ENCODE measurements at regions not wholly inside any gene's neighbourhood (a gene's known extent, or its start where the extent isn't known, plus 50 kb on each side); places are given as distances from the start of the nearest gene placed in this dataset.

DNA sequence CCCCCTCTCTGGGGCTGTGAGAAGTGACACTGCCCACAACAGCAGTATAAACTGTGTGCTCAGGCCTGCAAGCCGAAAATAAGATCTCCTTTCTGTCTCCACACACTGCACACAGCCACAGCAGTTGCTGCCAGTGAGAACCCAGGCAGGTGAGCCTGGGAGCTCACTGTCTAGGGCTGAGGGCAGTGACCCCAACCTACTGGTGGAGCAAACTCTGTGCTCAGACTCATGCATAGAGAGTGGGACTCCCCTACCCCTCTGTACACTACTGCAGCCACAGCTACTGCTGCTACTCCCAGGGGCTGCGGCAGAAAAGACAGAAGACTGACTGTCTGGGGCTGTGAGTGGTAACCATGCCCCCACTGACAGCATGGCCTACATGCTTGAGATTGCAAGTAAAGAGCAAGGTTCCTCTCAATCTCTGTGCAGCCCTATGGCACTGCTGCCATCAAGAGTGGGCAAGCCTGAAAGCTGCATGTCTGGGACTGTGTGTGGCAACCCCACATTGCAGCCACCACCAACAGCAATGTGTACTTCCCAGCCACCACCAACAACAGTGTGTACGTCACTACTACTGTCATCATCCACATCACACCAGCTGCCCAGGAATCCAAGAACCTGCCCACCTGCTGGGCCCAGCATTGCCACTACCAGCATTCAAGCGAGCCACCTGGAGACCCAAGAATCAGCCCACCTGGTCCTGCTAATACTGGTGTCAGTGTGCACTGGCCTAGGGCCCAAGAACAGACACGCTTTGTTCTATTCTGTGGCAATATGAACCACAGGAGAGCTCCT is 226.1 kb downstream of the XPNPEP1 start:
- no peaks in the 10 kb centered on the region for H3K9me3 ChIP-seq (ENCODE audit: low read depth)
- no peak for TF ChIP-seq CTCF (IDR thresholded peaks at IDR 0.05; ENCODE audit: poor library complexity)
- TF ChIP-seq EZH2phosphoT487 (IDR thresholded peaks at IDR 0.05; ENCODE audit: low read depth, severe bottlenecking, unreplicated experiment), result no peak
- no peak for TF ChIP-seq EZH2 (IDR thresholded peaks at IDR 0.05; ENCODE audit: borderline replicate concordance)
- no peaks in the 10 kb centered on the region for H3K27me3 ChIP-seq
- no peaks in the 10 kb centered on the region for H3K9me2 ChIP-seq (replicated peaks; ENCODE audit: insufficient read depth)
- no peaks in the 10 kb centered on the region for H3K79me2 ChIP-seq
- no peak overlapping the region for H3K4me2 ChIP-seq
- DNase-seq (ENCODE audit: low spot score), result no peak
- no peaks in the 10 kb centered on the region for H3K36me3 ChIP-seq (replicated peaks; ENCODE audit: insufficient read depth, low read depth)
- no peaks in the 10 kb centered on the region for H3K4me1 ChIP-seq (ENCODE audit: insufficient read depth)
- H3K4me3 ChIP-seq, result no peak overlapping the region
- H2AFZ ChIP-seq, result no peak overlapping the region
- no peaks in the 10 kb centered on the region for H4K20me1 ChIP-seq (ENCODE audit: insufficient read depth, poor library complexity, severe bottlenecking)
- no peak overlapping the region for H3K27ac ChIP-seq
- WGBS (ENCODE audit: low lambda C conversion rate, missing lambda C conversion rate), result 98% methylated on average over 5 of the region's 5 CpGs

GRCh38 chr10:109696462-109696861 is 226.8 kb downstream of the XPNPEP1 start:
- Histone ChIP-seq H4K20me1 (ENCODE audit: insufficient read depth, poor library complexity, severe bottlenecking) (no peaks in the 10 kb centered on the region), H3K79me2 (no peaks in the 10 kb centered on the region), H3K9me3 (ENCODE audit: low read depth) (no peaks in the 10 kb centered on the region), H3K27me3 (no peaks in the 10 kb centered on the region), H3K4me1 (ENCODE audit: insufficient read depth) (no peaks in the 10 kb centered on the region), H3K27ac (no peak overlapping the region), H3K4me3 (no peak overlapping the region), H3K36me3 (replicated peaks; ENCODE audit: insufficient read depth, low read depth) (no peaks in the 10 kb centered on the region), H2AFZ (no peak overlapping the region), H3K9me2 (replicated peaks; ENCODE audit: insufficient read depth) (no peaks in the 10 kb centered on the region), H3K4me2 (no peak overlapping the region)
- WGBS (ENCODE audit: low lambda C conversion rate, missing lambda C conversion rate), result 93% methylated on average over 2 of the region's 2 CpGs
- TF ChIP-seq EZH2phosphoT487 (IDR thresholded peaks at IDR 0.05; ENCODE audit: low read depth, severe bottlenecking, unreplicated experiment) (no peak), EZH2 (IDR thresholded peaks at IDR 0.05; ENCODE audit: borderline replicate concordance) (no peak), CTCF (IDR thresholded peaks at IDR 0.05; ENCODE audit: poor library complexity) (no peak)
- DNase-seq (ENCODE audit: low spot score), result no peak

DNA sequence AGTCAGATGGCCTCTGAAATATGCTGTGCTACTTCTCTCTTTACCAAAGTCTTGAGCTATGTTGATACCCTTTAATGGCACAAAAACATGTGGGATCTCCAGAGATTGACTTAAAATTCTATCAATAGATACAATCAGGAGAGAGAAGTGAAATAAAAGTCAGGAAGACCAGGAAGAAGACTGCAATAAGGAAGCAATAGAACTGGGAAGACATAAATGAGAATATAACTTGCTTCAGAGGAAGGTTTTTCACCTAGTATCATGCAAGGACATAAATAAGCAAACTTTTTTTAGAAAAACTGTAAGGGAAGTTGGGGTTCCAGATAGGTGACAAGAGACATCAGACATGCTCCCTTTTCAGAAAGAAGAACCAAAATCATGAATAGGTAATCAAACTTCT is 227.3 kb downstream of the XPNPEP1 start:
- Histone ChIP-seq H3K4me3 (no peak overlapping the region), H3K4me1 (ENCODE audit: insufficient read depth) (no peaks in the 10 kb centered on the region), H3K9me3 (ENCODE audit: low read depth) (no peaks in the 10 kb centered on the region), H3K4me2 (no peak overlapping the region), H3K27me3 (no peaks in the 10 kb centered on the region), H3K27ac (no peak overlapping the region), H4K20me1 (ENCODE audit: insufficient read depth, poor library complexity, severe bottlenecking) (no peaks in the 10 kb centered on the region), H3K9me2 (replicated peaks; ENCODE audit: insufficient read depth) (no peaks in the 10 kb centered on the region), H3K79me2 (no peaks in the 10 kb centered on the region), H2AFZ (no peak overlapping the region), H3K36me3 (replicated peaks; ENCODE audit: insufficient read depth, low read depth) (no peaks in the 10 kb centered on the region)
- no peak for TF ChIP-seq CTCF (IDR thresholded peaks at IDR 0.05; ENCODE audit: poor library complexity)
- TF ChIP-seq EZH2phosphoT487 (IDR thresholded peaks at IDR 0.05; ENCODE audit: low read depth, severe bottlenecking, unreplicated experiment), result no peak
- TF ChIP-seq EZH2 (IDR thresholded peaks at IDR 0.05; ENCODE audit: borderline replicate concordance), result no peak
- DNase-seq (ENCODE audit: low spot score), result no peak
